Ishikawa (cell line): ENCODE measurements at regions not wholly inside any gene's neighbourhood (a gene's known extent, or its start where the extent isn't known, plus 50 kb on each side); places are given as distances from the start of the nearest gene placed in this dataset.

ENCODE experiments used
- CREB1 ChIP-seq: IDR thresholded peaks from 2 replicates; pipeline ENCODE4 v1.6.1; 2012; ENCODE audit warnings: low read depth
- EP300 ChIP-seq: IDR thresholded peaks from 2 replicates; pipeline ENCODE4 v1.6.1; 2012; ENCODE audit warnings: borderline replicate concordance
- MAX ChIP-seq: IDR thresholded peaks from 2 replicates; pipeline ENCODE4 v1.6.1; 2012
- NFIC ChIP-seq: IDR thresholded peaks from 2 replicates; pipeline ENCODE4 v1.6.1; 2012
- RAD21 ChIP-seq: IDR thresholded peaks from 2 replicates; pipeline ENCODE4 v1.6.1; 2012; ENCODE audit warnings: low read depth
- REST ChIP-seq: IDR thresholded peaks from 2 replicates; pipeline ENCODE4 v1.6.1; 2012; ENCODE audit warnings: low read depth, mild to moderate bottlenecking
- TCF12 ChIP-seq: IDR thresholded peaks from 2 replicates; pipeline ENCODE4 v1.6.1; 2012; ENCODE audit warnings: low read depth
- USF1 ChIP-seq: IDR thresholded peaks from 2 replicates; pipeline ENCODE4 v1.6.1; 2012
- YY1 ChIP-seq: IDR thresholded peaks from 2 replicates; pipeline ENCODE4 v1.6.1; 2012; ENCODE audit warnings: low read depth
- ZBTB7A ChIP-seq: IDR thresholded peaks from 2 replicates; pipeline ENCODE4 v1.6.1; 2012; ENCODE audit warnings: low read depth

GRCh38 chr5:38607930-38608564 is 51.6 kb upstream of the LIFR start:
- no peak for TF ChIP-seq CREB1
- no peak for TF ChIP-seq MAX
- TF ChIP-seq ZBTB7A = no peak
- TF ChIP-seq USF1 = no peak
- no peak for TF ChIP-seq RAD21
- TF ChIP-seq EP300 = 0 out of 2 replicates have a peak, but pooled peaks have one; percentile 13
- TF ChIP-seq NFIC = peak; percentile 42; the same call in 1 of the 2 replicates
- TF ChIP-seq REST = no peak
- no peak for TF ChIP-seq YY1
- TF ChIP-seq TCF12 = no peak
